NCI-H226 (cell line): ENCODE measurements at regions not wholly inside any gene's neighbourhood (a gene's known extent, or its start where the extent isn't known, plus 50 kb on each side); places are given as distances from the start of the nearest gene placed in this dataset.
"Not testable (repeated sequence)": the region's sequence is repeated elsewhere in the genome, so short reads cannot be mapped to it uniquely, and the experiment has no call there.

Experiments
- DNase-seq: peaks from one replicate; pipeline ENCODE4 v3.0.0-alpha.2; 2015

- not testable (repeated sequence) for DNase-seq
Observed at GRCh38 chr2:128671981-128672757, 353.5 kb upstream of the HS6ST1 start.

- DNase-seq = not testable (repeated sequence)
Observed at GRCh38 chr2:128679680-128680079, 361.0 kb upstream of the HS6ST1 start.

- no peak for DNase-seq
Observed at GRCh38 chr2:128681507-128681906, 362.8 kb upstream of the HS6ST1 start.

GRCh38 chr2:128682266-128682665, 363.6 kb upstream of the HS6ST1 start:
- DNase-seq = no peak

- DNase-seq = no peak
Observed at GRCh38 chr2:128682729-128683284, 364.1 kb upstream of the HS6ST1 start.

- no peak for DNase-seq
Observed at GRCh38 chr2:128684523-128684922, 365.9 kb upstream of the HS6ST1 start.

DNA sequence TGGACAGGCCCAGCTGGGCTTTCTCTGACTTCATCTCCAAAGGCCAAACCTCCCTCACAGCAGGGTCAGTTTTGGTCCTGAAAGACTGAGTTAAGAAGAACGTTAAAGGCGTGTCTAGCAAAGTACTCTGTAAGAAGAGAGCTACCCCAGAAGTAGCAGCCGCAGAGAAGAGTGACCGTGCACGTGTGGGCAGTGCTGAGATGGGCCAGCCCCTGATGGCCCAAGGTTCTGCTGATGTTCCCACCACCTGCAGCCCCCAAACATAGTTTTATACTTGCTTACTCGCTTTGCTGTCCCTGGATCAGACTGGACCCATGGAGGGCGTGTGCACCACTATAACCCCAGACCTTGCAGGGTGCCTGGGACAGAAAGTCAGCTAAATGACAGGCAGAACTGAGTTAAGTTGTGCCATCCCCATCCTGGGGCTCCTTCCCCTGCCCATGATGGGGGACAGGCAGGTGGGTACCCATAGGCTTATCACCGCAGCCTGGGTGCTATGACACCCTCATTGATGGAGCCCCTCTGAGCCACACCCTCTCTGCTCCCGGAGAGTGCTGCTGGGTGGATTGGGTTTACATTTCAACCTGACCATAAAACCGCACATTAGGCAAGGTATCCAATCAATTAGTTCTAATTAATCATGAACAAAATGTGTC, 367.3 kb upstream of the HS6ST1 start:
- no peak for DNase-seq

GRCh38 chr2:128686497-128686859, 367.8 kb upstream of the HS6ST1 start:
- DNase-seq = no peak

- DNase-seq = no peak
Observed at GRCh38 chr2:128686881-128687555, 368.4 kb upstream of the HS6ST1 start.

GRCh38 chr2:128687565-128687964, 368.9 kb upstream of the HS6ST1 start:
- DNase-seq = no peak

- no peak for DNase-seq
Observed at GRCh38 chr2:128689971-128690370, 371.3 kb upstream of the HS6ST1 start.

GRCh38 chr2:128690431-128690830, 371.8 kb upstream of the HS6ST1 start:
- no peak for DNase-seq

GRCh38 chr2:128690869-128691268, 372.2 kb upstream of the HS6ST1 start:
- DNase-seq = no peak

DNA sequence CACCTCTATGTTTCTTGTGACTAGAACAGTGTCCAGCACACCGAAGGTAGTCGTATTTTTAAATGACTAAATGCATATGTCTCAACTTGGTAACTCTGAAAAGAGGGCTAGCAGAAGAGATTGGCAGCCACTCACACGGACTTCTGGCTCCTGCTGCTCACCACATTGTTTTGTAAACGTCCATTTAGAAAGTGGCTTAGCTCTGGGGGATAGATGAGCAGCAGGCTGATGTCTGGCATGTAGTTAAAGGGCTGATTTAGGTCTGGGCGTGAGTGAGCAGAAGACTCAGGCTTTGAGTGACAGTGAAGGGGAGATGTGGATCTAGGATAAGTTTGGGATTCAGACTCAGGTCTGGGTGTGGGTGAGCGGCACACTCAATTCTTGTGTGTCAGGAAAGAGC, 372.9 kb upstream of the HS6ST1 start:
- no peak for DNase-seq

DNA sequence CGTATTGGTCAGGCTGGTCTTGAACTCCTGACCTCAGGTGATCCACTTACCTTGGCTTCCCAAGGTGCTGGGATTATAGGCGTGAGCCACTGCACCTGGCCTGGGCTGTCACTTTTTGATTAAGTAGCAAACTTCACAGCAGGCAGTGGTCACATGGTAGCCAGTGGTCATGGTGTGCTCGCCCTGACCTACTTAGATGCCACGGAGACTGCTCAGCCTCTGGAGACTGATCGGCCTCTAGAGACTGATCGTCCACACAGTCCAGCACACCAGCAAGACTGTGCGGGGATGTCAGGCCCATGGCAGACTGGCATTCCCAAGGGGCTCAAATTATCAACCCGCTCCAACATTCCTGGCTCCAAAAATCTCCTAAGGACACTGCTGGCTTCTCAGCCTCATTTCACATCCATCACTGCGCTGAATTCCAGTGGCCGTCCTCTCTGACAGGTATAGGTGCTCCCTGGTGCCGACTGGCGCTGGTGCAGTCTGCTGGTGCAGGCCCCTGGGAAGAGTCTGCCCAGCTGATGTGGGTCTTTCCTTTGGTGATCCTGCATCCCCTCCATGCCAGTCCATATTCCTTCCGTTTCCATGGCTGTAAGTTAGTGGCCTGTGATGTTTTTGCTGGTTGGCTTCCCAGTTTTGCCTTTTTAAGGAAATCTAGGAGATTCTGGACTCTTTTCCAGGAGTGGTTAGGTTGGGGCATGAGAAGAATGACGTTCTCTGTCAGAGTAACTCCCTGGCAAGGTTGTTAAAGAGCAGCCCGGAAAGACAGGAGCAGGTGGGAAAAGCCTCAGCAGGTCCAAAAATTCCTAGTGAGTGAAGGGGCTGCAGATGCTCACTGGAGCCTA, 374.5 kb upstream of the HS6ST1 start:
- no peak for DNase-seq

DNA sequence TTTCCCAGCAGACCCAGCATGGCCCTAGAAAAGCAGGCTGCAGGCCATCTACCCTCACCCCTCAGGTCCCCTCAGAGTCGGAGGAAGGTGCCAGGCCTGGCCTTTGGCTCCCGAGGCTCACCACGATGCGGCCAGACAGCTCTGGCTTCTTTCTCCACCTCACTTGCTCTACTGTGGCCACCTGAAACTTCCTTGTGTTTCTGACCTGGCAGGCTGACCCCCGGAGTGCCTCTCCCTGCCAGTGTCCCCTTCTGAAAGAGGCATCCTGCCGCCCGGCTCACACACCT, 375.0 kb upstream of the HS6ST1 start:
- DNase-seq = no peak

DNA sequence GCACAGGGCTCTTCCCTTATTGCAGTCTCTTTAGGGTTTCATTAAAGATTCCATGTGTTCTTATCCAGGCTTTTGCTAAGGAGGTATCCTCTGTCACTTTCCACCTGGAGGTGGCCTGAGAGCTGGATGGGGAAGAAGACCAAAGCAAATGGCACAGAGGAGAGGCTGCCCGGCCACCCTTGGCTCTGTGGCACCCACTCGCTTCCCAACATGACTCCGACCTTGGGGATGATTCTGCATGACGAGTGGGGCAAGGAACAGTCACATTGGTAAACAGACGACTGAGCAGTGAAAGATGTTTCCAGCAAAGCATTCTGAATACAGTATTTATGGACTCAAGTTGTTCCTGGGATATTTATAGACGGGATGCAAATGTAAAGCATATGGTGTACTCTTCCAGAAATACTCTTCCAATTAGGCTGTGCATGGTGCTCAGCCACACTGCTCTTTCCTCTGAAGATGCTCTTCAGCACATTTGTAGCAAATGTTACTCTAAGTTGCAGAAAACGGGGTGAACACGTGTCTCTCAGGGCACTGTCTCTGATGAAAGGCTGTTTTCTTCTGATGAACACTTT, 377.1 kb upstream of the HS6ST1 start:
- no peak for DNase-seq

DNA sequence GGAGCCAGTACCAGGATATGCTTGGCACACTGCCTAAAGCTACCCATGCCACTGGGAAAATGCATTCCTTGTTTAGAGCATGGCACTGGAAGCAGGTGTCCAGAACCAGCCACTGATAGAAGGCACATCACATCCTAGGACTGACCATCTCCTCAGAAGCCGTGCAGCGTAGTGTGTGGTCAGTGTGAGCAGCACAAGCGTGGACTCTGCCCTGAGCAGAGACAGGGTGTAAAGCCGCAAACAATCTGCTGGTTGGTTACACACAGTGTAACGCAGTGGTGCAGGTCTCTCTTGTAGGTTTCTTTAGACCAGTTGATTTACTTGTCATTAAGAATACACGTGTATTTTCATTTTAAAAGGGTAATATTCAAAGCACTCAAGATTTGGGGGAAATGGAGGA, 377.8 kb upstream of the HS6ST1 start:
- DNase-seq = no peak

DNA sequence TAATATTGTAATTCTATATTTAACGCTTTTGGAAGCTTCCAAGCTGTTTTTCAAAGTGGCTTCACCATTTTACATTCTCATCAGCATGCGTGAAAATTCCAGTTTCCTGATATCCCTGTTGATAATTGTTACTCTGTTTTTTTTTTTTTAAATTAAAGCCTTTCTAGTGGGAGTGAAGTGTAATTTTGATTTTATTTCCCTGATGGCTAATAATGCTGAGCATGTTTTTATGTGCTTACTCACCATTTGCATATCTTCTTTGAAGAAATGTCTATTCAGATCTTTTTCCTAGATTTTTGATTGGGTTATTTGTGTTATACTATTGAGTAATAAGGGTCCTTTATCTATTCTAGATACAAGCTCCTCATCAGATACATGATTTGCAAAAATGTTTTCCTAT, 382.8 kb upstream of the HS6ST1 start:
- no peak for DNase-seq

- DNase-seq = no peak
Observed at GRCh38 chr2:128702616-128703015, 383.9 kb upstream of the HS6ST1 start.

DNA sequence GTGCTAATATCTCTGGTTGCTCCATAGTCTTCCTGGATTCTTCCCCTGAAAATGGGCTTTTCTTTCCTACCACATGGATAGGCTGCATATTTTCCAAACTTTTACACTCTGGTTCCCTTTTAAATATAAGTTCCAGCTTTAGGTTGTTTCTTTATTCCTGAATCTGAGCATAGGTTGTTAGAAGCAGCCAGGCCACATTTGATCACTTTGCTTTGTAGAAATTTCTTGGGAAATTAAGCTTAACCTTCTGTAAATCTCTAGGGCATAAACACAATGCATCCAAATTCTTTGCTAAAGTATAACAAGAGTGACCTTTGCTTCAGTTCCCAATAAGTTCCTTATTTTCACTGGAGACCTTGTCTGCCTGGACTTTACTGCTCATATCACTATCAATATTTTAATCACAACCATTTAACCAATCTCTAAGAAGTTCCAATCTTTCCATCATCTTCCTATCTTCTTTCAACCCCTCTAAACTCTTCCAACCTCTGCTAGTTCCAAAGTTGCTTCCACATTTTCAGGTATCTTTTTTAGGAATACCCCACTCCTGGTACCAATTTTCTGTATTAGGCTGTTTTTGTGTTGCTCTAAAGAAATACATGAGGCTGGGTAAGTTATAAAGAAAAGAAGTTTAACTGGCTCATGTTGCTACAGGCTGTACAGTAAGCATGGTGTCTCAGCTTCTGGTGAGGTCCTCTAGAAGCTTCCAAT, 389.6 kb upstream of the HS6ST1 start:
- DNase-seq = no peak

- DNase-seq = no peak
Observed at GRCh38 chr2:128710242-128710641, 391.6 kb upstream of the HS6ST1 start.
